ENCODE measurements at regions not wholly inside any gene's neighbourhood (a gene's known extent, or its start where the extent isn't known, plus 50 kb on each side); places are given as distances from the start of the nearest gene placed in this dataset.

- no peaks in the 10 kb centered on the region for H3K27me3 ChIP-seq
- no peak overlapping the region for H3K4me3 ChIP-seq
- H3K9me3 ChIP-seq = no peaks in the 10 kb centered on the region
- H3K36me3 ChIP-seq = no peaks in the 10 kb centered on the region
- DNase-seq (ENCODE audit: low spot score in 2 of 2) = no peak
- H3K4me1 ChIP-seq = no peaks in the 10 kb centered on the region
- no peak overlapping the region for H3K27ac ChIP-seq
- WGBS = 94% methylated on average over 1 of the region's 1 CpG
- TF ChIP-seq CTCF (IDR thresholded peaks at IDR 0.05) = no peak
- TF ChIP-seq POLR2A (IDR thresholded peaks at IDR 0.05) = no peak
- TF ChIP-seq EP300 (IDR thresholded peaks at IDR 0.05) = no peak
- TF ChIP-seq POLR2AphosphoS5 (IDR thresholded peaks at IDR 0.05) = no peak
Observed at GRCh38 chr5:54769746-54770145, 215.6 kb downstream of the ESM1 start.

- no peak for DNase-seq (ENCODE audit: low spot score in 2 of 2)
- Histone ChIP-seq H3K36me3 (no peaks in the 10 kb centered on the region), H3K4me3 (no peak overlapping the region), H3K4me1 (no peaks in the 10 kb centered on the region), H3K27me3 (no peaks in the 10 kb centered on the region), H3K9me3 (no peaks in the 10 kb centered on the region), H3K27ac (no peak overlapping the region)
- TF ChIP-seq POLR2AphosphoS5 (IDR thresholded peaks at IDR 0.05) (no peak), EP300 (IDR thresholded peaks at IDR 0.05) (no peak), POLR2A (IDR thresholded peaks at IDR 0.05) (no peak), CTCF (IDR thresholded peaks at IDR 0.05) (no peak)
- WGBS = 92% methylated on average over 6 of the region's 6 CpGs
Observed at GRCh38 chr5:54769072-54769471, 216.3 kb downstream of the ESM1 start.

GRCh38 chr5:54766748-54767147 lies 218.6 kb downstream of the ESM1 start:
- no peak for TF ChIP-seq EP300 (IDR thresholded peaks at IDR 0.05)
- TF ChIP-seq POLR2A (IDR thresholded peaks at IDR 0.05) = no peak
- no peak for TF ChIP-seq POLR2AphosphoS5 (IDR thresholded peaks at IDR 0.05)
- no peak for TF ChIP-seq CTCF (IDR thresholded peaks at IDR 0.05)
- Histone ChIP-seq H3K9me3 (no peaks in the 10 kb centered on the region), H3K36me3 (no peaks in the 10 kb centered on the region), H3K27me3 (no peaks in the 10 kb centered on the region), H3K4me1 (no peaks in the 10 kb centered on the region), H3K27ac (no peak overlapping the region), H3K4me3 (no peak overlapping the region)
- 87% methylated on average over 1 of the region's 1 CpG for WGBS
- DNase-seq (ENCODE audit: low spot score in 2 of 2) = no peak

- WGBS = 81% methylated on average over 5 of the region's 5 CpGs
- Histone ChIP-seq H3K27me3 (no peaks in the 10 kb centered on the region), H3K36me3 (no peaks in the 10 kb centered on the region), H3K4me3 (no peak overlapping the region), H3K9me3 (no peaks in the 10 kb centered on the region), H3K4me1 (no peaks in the 10 kb centered on the region), H3K27ac (no peak overlapping the region)
- TF ChIP-seq POLR2A (IDR thresholded peaks at IDR 0.05) = no peak
- TF ChIP-seq CTCF (IDR thresholded peaks at IDR 0.05) = no peak
- TF ChIP-seq POLR2AphosphoS5 (IDR thresholded peaks at IDR 0.05) = no peak
- TF ChIP-seq EP300 (IDR thresholded peaks at IDR 0.05) = no peak
- no peak for DNase-seq (ENCODE audit: low spot score in 2 of 2)
Observed at GRCh38 chr5:54765165-54766028, 220.0 kb downstream of the ESM1 start.

DNA sequence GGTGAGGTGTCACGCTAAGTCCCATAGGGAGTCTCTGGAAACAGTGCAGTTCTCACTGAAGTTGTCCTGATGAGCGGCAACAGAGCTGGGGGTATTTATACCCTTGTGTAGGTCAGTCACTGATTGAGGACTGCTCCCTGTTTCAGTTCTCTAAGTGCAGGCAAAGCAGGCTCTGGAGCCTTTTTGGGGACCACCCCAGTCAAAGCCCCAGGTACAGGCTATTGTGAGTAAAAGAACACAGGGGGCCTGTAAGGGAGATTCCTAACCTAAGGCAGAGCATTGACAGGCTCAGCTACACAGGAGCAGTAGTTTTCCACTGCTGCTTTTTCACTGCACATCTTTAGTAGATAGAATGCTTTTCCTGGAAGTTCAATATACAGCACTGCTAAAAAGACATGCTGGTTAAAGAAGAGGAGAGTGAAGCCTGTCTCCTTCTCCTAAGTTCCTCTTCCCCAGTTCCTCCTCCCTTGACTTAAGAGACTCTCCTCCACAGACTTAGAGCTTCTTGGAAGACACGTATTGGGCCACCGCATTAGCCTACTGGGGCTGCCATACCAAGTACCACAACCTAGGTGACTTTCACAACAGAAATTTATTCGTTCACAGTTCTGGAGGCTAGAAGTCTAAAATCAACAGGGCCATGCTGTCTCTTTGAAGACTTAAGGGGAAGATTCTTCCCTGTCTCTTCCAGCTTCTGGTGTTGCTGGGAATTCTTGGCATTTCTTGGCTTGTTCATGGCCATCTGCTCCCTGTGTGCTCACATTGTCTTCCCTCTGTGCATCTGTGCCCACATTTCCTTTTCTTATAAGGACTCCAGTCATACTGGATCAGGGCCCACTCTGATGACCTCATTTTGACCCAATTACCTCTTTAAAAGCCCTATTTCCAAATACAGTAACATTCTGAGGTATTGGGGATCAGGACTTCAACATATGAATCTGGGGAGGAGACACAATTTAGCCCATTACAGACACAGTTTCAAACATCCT lies 221.0 kb downstream of the ESM1 start:
- DNase-seq (ENCODE audit: low spot score in 2 of 2) = no peak
- WGBS = 95% methylated on average over 5 of the region's 5 CpGs
- Histone ChIP-seq H3K4me3 (no peak overlapping the region), H3K36me3 (no peaks in the 10 kb centered on the region), H3K4me1 (no peaks in the 10 kb centered on the region), H3K27ac (no peak overlapping the region), H3K27me3 (no peaks in the 10 kb centered on the region), H3K9me3 (no peaks in the 10 kb centered on the region)
- no peak for TF ChIP-seq EP300 (IDR thresholded peaks at IDR 0.05)

Data from suprapubic skin (tissue), 4 donors.